Left lung (tissue), 4 donors: ENCODE measurements at regions not wholly inside any gene's neighbourhood (a gene's known extent, or its start where the extent isn't known, plus 50 kb on each side); places are given as distances from the start of the nearest gene placed in this dataset.

Experiments
- ATAC-seq: fragments of 200-7000 bp; cut with Tn5 transposase; one replicate; pipeline ENCODE4 v1.9.1; 2020; ENCODE audit warnings: moderate library complexity
- DNase-seq, 4 donors: peaks; one replicate each; pipeline ENCODE4 v3.0.0-alpha.2; 2013 to 2020
- H3K27ac ChIP-seq, 2 donors: fragments of 200-600 bp; sonication (generic) in 1 of 2; one replicate each; pipeline versions ENCODE4 v1.5.0 to v1.8.0; 2020 to 2021
- H3K27me3 ChIP-seq, 2 donors: fragments of 200-600 bp; sonication (generic) in 1 of 2; one replicate each; pipeline versions ENCODE4 v1.5.0 to v1.8.0; 2020 to 2021
- H3K36me3 ChIP-seq, 2 donors: fragments of 200-600 bp; sonication (generic) in 1 of 2; one replicate each; pipeline versions ENCODE4 v1.5.0 to v1.8.0; 2020 to 2021
- H3K4me1 ChIP-seq, 2 donors: fragments of 200-600 bp; one replicate each; pipeline ENCODE4 v1.8.0; 2021
- H3K4me3 ChIP-seq, 2 donors: fragments of 200-600 bp; sonication (generic) in 1 of 2; one replicate each; pipeline versions ENCODE4 v1.5.0 to v1.8.0; 2020 to 2021; ENCODE audit warnings: mild to moderate bottlenecking in 1 of 2
- H3K9me3 ChIP-seq, 2 donors: fragments of 200-600 bp; sonication (generic) in 1 of 2; one replicate each; pipeline versions ENCODE4 v1.5.0 to v1.8.0; 2020 to 2021
- intact Hi-C, 2 donors: fragments of 100-400 bp; cut with DNase I; formaldehyde crosslinking; loops; one replicate each; pipeline versions ENCODE4 v1.11.2 to v1.14.2; 2022
- TF ChIP-seq, protein P1 (sequence below), 2 donors: fragments of 200-600 bp; sonication (generic) in 1 of 2; IDR thresholded peaks; one replicate each; pipeline versions ENCODE4 v1.5.0 to v1.8.0; 2021; ENCODE audit warnings: antibody characterized with exemption in 2 of 2
- donor health status: DM: no; HTN: yes; CAD: no.
- donor health status: DM: no; HTN: no; CAD: no.

- Histone ChIP-seq H3K9me3 (no peaks in the 10 kb centered on the region), H3K27me3 (peaks cover 14 to 69% of the 10 kb centered on the region in 2 donors), H3K27ac (no peak overlapping the region), H3K4me1 (peaks cover 9 to 14% of the 10 kb centered on the region in 2 donors), H3K36me3 (no peaks in the 10 kb centered on the region), H3K4me3 (peak overlapping the region in 1 of 2 donors; percentile 7)
- intact Hi-C loops: no loop called here
- ATAC-seq: peak; percentile 78
- peak in 2 of 4 donors; percentile 44 to 58 for DNase-seq
- TF ChIP-seq, protein P1, sequence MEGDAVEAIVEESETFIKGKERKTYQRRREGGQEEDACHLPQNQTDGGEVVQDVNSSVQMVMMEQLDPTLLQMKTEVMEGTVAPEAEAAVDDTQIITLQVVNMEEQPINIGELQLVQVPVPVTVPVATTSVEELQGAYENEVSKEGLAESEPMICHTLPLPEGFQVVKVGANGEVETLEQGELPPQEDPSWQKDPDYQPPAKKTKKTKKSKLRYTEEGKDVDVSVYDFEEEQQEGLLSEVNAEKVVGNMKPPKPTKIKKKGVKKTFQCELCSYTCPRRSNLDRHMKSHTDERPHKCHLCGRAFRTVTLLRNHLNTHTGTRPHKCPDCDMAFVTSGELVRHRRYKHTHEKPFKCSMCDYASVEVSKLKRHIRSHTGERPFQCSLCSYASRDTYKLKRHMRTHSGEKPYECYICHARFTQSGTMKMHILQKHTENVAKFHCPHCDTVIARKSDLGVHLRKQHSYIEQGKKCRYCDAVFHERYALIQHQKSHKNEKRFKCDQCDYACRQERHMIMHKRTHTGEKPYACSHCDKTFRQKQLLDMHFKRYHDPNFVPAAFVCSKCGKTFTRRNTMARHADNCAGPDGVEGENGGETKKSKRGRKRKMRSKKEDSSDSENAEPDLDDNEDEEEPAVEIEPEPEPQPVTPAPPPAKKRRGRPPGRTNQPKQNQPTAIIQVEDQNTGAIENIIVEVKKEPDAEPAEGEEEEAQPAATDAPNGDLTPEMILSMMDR (IDR thresholded peaks at IDR 0.05): peak; percentile 45 to 53
Measured at GRCh38 chr17:56679115-56679776, 85.7 kb downstream of the NOG start.

GRCh38 chr17:56679777-56680422, 86.4 kb downstream of the NOG start:
- no peak for ATAC-seq
- peaks cover 14 to 74% of the 10 kb centered on the region in 2 donors for H3K27me3 ChIP-seq
- H3K4me3 ChIP-seq: no peak overlapping the region
- no peaks in the 10 kb centered on the region for H3K9me3 ChIP-seq
- H3K4me1 ChIP-seq: peaks cover 9 to 14% of the 10 kb centered on the region in 2 donors
- no peak for DNase-seq
- TF ChIP-seq, protein P1 (IDR thresholded peaks at IDR 0.05): no peak
- intact Hi-C loops: no loop called here
- H3K27ac ChIP-seq: no peak overlapping the region
- no peaks in the 10 kb centered on the region for H3K36me3 ChIP-seq

DNA sequence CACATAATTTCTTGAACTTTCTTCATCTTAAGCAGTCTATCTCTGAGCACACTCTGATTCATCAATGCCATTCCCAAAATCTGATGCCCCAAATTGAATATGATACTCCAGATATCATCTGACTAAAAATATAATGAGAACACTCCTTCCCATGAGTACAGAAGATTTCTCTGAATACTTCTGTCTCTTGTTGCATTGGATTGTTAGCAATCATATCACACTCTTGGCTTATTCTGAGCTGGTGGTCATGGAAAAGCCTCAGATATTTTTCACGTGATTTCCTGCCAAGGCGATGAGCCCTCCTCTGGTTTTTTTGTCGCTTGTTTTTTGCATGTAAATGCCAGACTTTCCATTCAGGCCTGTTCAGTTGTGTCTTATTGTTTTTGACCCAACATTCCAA, 87.2 kb downstream of the NOG start:
- TF ChIP-seq, protein P1 (IDR thresholded peaks at IDR 0.05): no peak
- no peak for ATAC-seq

DNA sequence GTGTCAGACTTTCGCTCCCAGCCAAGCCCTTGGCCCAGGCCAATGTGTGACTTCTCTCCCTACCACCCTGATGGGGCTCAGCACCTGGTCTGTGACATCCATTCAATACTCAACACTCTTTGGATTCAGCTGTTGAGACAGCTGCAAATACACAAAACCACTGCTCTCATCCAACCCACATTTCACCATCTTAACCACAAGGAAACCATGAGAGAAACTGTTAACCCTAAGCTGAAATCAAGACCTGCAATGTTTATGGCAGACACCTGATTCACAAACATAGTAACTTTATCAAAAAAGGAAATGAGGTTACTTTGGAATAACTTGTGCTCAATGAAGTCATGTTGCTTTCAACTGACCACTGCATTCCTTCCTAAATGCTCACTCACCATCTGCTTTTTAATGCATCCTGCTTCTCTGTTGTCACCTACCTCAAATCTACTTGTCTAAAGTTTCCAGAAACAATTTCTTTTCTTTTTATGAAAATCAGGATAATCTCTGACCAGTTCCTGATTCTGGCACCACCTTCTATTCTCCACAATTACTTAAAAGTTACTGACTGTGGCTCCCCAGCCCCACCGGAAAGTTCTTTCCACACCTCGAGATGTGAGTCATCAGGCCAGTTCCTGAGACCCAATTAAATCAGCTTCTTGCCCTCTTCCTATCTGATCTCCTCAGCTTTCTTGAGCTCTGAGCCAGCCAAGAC, 88.2 kb downstream of the NOG start:
- intact Hi-C loops: no loop called here
- ATAC-seq: peak; percentile 24

More for the DNA sequence above, 87.2 kb downstream of the NOG start:
- H3K27ac ChIP-seq: no peak overlapping the region
- no peaks in the 10 kb centered on the region for H3K36me3 ChIP-seq
- H3K27me3 ChIP-seq: peaks cover 14 to 67% of the 10 kb centered on the region in 2 donors
- H3K9me3 ChIP-seq: no peaks in the 10 kb centered on the region
- intact Hi-C loops: no loop called here
- no peak overlapping the region for H3K4me3 ChIP-seq
- DNase-seq: no peak
- H3K4me1 ChIP-seq: peaks cover 9 to 14% of the 10 kb centered on the region in 2 donors

More for the DNA sequence above, 88.2 kb downstream of the NOG start:
- peaks cover 14 to 56% of the 10 kb centered on the region in 2 donors for H3K27me3 ChIP-seq
- TF ChIP-seq, protein P1 (IDR thresholded peaks at IDR 0.05): no peak
- no peaks in the 10 kb centered on the region for H3K9me3 ChIP-seq
- no peak overlapping the region for H3K27ac ChIP-seq
- H3K36me3 ChIP-seq: no peaks in the 10 kb centered on the region
- no peak overlapping the region for H3K4me3 ChIP-seq
- DNase-seq: no peak
- peaks cover 9 to 14% of the 10 kb centered on the region in 2 donors for H3K4me1 ChIP-seq
